ENCODE measurements at regions not wholly inside any gene's neighbourhood (a gene's known extent, or its start where the extent isn't known, plus 50 kb on each side); places are given as distances from the start of the nearest gene placed in this dataset.

DNA sequence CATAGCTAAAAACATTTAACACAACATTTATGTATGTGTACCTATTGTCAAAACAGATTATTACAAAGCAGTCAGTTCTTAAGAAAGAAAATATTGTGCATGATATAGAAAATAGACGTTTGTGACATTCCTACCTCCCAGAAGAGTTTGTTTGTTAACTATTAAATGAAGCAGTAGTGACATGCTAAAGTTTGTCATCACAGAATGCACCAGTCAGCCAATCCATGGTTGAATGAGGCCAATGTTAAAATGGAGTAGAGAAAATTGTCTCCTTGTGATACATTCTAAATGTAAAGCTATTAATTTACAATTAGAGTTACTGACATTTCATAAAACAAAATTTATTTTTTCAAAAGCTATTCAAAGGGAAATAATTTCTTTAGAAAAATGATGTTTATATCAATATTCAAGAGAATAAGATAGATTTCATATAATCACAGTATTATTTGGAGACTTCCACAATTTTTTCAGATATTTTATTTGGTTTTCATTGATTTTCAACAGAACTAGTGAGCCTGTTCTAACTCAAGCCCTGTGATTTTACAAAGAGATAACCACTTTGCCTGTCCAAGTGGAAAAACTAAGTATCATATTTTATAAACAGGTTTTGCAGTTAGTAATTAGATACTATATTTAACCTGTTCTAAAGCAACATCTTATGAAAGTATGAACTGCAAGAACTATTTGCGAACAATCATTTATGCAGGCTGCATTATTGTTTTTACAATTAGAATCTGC, 176.8 kb downstream of the ISL1 start:
- CTCF ChIA-PET: no interaction called here
- no peaks in the 10 kb centered on the region for H3K27me3 ChIP-seq (ENCODE audit: control insufficient read depth, insufficient read depth, low read length)
- POLR2A ChIA-PET: no interaction called here
- H3K4me3 ChIP-seq (ENCODE audit: low read depth in 2 of 2, low read length in 2 of 2): no peak overlapping the region
- no TSS peak for BruUV-seq (replicated peaks)
- in situ Hi-C loops (cut with HindIII; ENCODE audit: low pct_unique_long_range_greater_than_20kb, low sequenced_read_pairs): no loop called here
- H3K27ac ChIP-seq (ENCODE audit: low read length): no peak overlapping the region
- TF ChIP-seq SIN3A (IDR thresholded peaks at IDR 0.05; ENCODE audit: borderline replicate concordance, insufficient read depth, low read depth, low read length) (no peak), TCF7L2 (IDR thresholded peaks at IDR 0.05; ENCODE audit: low read depth, low read length) (no peak), POLR2AphosphoS5 (IDR thresholded peaks at IDR 0.05; ENCODE audit: low read depth, low read length) (no peak)
- TF ChIP-seq, protein P1, sequence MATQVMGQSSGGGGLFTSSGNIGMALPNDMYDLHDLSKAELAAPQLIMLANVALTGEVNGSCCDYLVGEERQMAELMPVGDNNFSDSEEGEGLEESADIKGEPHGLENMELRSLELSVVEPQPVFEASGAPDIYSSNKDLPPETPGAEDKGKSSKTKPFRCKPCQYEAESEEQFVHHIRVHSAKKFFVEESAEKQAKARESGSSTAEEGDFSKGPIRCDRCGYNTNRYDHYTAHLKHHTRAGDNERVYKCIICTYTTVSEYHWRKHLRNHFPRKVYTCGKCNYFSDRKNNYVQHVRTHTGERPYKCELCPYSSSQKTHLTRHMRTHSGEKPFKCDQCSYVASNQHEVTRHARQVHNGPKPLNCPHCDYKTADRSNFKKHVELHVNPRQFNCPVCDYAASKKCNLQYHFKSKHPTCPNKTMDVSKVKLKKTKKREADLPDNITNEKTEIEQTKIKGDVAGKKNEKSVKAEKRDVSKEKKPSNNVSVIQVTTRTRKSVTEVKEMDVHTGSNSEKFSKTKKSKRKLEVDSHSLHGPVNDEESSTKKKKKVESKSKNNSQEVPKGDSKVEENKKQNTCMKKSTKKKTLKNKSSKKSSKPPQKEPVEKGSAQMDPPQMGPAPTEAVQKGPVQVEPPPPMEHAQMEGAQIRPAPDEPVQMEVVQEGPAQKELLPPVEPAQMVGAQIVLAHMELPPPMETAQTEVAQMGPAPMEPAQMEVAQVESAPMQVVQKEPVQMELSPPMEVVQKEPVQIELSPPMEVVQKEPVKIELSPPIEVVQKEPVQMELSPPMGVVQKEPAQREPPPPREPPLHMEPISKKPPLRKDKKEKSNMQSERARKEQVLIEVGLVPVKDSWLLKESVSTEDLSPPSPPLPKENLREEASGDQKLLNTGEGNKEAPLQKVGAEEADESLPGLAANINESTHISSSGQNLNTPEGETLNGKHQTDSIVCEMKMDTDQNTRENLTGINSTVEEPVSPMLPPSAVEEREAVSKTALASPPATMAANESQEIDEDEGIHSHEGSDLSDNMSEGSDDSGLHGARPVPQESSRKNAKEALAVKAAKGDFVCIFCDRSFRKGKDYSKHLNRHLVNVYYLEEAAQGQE (IDR thresholded peaks at IDR 0.05; ENCODE audit: insufficient read depth in 1 of 2, low read depth in 2 of 2, low read length in 1 of 2): no peak
- TF ChIP-seq, protein P2, sequence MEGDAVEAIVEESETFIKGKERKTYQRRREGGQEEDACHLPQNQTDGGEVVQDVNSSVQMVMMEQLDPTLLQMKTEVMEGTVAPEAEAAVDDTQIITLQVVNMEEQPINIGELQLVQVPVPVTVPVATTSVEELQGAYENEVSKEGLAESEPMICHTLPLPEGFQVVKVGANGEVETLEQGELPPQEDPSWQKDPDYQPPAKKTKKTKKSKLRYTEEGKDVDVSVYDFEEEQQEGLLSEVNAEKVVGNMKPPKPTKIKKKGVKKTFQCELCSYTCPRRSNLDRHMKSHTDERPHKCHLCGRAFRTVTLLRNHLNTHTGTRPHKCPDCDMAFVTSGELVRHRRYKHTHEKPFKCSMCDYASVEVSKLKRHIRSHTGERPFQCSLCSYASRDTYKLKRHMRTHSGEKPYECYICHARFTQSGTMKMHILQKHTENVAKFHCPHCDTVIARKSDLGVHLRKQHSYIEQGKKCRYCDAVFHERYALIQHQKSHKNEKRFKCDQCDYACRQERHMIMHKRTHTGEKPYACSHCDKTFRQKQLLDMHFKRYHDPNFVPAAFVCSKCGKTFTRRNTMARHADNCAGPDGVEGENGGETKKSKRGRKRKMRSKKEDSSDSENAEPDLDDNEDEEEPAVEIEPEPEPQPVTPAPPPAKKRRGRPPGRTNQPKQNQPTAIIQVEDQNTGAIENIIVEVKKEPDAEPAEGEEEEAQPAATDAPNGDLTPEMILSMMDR (IDR thresholded peaks at IDR 0.05): no peak
- no peaks in the 10 kb centered on the region; the same call in 1 of the 2 replicates for H3K36me3 ChIP-seq (ENCODE audit: control insufficient read depth, insufficient read depth, low read length)
- intact Hi-C loops (cut with micrococcal nuclease; ENCODE audit: unreplicated experiment): no loop called here
- H3K4me1 ChIP-seq (ENCODE audit: control insufficient read depth, insufficient read depth, low read length): no peaks in the 10 kb centered on the region
- H3K9me3 ChIP-seq (ENCODE audit: control insufficient read depth, insufficient read depth, low read depth, low read length): no peaks in the 10 kb centered on the region
- ATAC-seq (no peak), DNase-seq (ENCODE audit: low read depth, low spot score) (no peak)

DNA sequence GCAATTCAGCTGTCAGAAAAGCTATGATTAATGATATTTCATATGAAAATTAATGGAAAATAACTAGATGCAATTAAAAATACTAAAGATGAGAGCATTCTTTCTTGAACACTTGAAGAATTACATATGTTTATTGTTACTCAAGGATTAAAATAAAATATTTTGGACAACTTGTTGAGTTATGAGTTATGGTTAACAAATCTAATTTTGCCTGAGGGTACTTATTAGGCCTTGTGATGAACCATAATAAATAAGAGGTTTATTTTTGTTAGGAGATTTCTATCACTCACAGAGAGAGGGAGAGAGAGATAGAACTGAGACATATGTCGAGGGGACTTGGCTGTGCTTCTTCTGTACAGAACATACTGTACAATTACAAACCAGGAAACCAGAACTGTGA, 183.7 kb downstream of the ISL1 start:
- TF ChIP-seq TCF7L2 (IDR thresholded peaks at IDR 0.05; ENCODE audit: low read depth, low read length) (no peak), POLR2AphosphoS5 (IDR thresholded peaks at IDR 0.05; ENCODE audit: low read depth, low read length) (no peak), SIN3A (IDR thresholded peaks at IDR 0.05; ENCODE audit: borderline replicate concordance, insufficient read depth, low read depth, low read length) (no peak)
- TF ChIP-seq, protein P2 (IDR thresholded peaks at IDR 0.05): no peak
- TF ChIP-seq, protein P1 (IDR thresholded peaks at IDR 0.05; ENCODE audit: insufficient read depth in 1 of 2, low read depth in 2 of 2, low read length in 1 of 2): no peak
- H3K27ac ChIP-seq (ENCODE audit: low read length): no peak overlapping the region
- POLR2A ChIA-PET: no interaction called here
- no peak for ATAC-seq
- in situ Hi-C loops (cut with HindIII; ENCODE audit: low pct_unique_long_range_greater_than_20kb, low sequenced_read_pairs) (no loop called here), intact Hi-C loops (cut with micrococcal nuclease; ENCODE audit: unreplicated experiment) (no loop called here)
- no peak overlapping the region for H3K4me3 ChIP-seq (ENCODE audit: low read depth in 2 of 2, low read length in 2 of 2)
- no peak for DNase-seq (ENCODE audit: low read depth, low spot score)
- H3K9me3 ChIP-seq (ENCODE audit: control insufficient read depth, insufficient read depth, low read depth, low read length): no peaks in the 10 kb centered on the region
- H3K36me3 ChIP-seq (ENCODE audit: control insufficient read depth, insufficient read depth, low read length): no peaks in the 10 kb centered on the region; the same call in 1 of the 2 replicates
- no peaks in the 10 kb centered on the region for H3K27me3 ChIP-seq (ENCODE audit: control insufficient read depth, insufficient read depth, low read length)
- CTCF ChIA-PET: no interaction called here
- no TSS peak for BruUV-seq (replicated peaks)
- H3K4me1 ChIP-seq (ENCODE audit: control insufficient read depth, insufficient read depth, low read length): no peaks in the 10 kb centered on the region

All from Panc1 (cell line).